RCC 7860 (cell line): ENCODE measurements at regions not wholly inside any gene's neighbourhood (a gene's known extent, or its start where the extent isn't known, plus 50 kb on each side); places are given as distances from the start of the nearest gene placed in this dataset.
"Not testable (repeated sequence)": the region's sequence is repeated elsewhere in the genome, so short reads cannot be mapped to it uniquely, and the experiment has no call there.

Source experiments
- DNase-seq: peaks from one replicate; pipeline ENCODE4 v3.0.0-alpha.2; 2015; ENCODE audit warnings: low spot score
- FAIRE-seq: peaks from 2 replicates; lab custom pipeline; 2012; peaks lifted over from hg19 to GRCh38; lab: Jason Lieb, UNC

DNA sequence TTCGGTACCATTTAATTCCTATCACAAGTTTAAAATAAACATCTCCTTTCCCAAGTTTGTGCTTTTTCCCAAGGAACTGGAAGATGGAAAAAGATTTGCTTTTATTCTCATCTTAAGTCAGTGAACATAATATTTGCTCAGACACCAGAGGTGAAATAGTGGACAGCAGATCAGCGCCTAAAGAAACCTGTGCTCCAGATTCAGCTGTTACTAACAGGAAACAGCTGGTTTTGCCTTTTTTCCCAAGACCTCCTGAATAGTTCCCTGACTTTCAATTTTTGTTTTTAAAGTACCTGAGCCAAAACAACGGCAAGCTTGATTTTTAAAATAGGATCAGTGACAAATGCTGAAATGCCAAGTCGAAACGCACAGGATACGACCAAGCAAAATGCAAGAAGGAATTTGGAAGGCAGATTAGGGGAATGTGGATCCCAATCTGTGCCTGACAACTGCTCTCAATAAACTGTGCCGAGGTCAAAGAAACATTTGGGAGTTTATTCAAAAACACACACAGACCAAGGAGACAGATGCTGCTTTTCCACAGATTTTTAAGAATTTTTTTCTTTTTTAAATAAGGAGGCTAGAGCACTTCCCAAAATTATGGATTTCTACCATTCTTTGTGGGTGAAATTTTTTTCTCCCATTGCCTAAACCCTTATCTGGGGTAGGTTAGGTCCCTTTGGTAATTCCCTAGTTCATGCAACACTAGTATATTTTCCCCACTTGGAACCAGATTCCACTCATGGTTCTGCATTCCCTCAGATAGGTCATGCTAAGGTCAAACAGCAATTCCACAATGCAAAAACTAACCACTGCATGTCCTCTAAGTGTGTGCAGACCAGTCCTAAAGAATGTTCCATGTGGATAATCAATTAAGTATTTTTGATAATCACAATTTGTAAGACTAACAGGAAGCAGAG, 121.5 kb upstream of the PDE1A start:
- FAIRE-seq (no peak), DNase-seq (no peak)

DNA sequence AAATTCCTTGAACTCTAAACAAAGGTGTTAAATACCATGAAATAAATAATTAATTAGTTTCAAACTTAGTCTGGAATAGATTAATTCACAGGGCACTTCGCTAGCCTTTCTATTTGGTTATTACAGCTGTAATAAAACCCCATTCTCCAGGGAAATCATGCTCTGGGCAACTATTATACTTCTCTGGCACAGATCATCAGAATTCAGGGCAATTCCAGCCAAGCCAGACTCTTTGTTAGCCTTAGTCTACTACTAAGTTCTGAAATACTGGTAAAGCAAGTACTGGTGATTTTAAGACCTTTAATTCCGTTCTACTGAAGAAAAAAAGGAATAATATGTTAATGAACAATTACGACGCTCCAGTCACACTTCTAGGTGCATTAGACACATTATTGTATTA, 123.4 kb upstream of the PDE1A start:
- no peak for DNase-seq
- no peak for FAIRE-seq

DNA sequence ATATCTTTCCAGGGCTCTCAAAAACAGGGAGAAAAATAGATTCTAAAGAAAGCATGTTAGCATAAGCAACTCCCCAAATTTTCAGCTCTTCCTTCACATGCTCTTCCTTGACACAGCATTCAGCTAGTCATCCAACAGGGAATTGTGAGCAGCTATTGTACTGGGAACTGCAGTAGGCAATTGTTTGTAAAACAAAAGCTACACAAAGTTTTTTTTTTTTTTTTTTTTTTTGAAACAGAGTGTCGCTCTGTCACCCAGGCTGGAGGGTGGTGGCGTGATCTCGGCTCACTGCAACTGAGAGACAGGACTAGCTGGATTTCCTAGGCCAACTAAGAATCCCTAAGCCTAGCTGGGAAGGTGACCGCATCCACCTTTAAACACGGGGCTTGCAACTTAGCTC, 125.4 kb upstream of the PDE1A start:
- DNase-seq, FAIRE-seq: not testable (repeated sequence)

DNA sequence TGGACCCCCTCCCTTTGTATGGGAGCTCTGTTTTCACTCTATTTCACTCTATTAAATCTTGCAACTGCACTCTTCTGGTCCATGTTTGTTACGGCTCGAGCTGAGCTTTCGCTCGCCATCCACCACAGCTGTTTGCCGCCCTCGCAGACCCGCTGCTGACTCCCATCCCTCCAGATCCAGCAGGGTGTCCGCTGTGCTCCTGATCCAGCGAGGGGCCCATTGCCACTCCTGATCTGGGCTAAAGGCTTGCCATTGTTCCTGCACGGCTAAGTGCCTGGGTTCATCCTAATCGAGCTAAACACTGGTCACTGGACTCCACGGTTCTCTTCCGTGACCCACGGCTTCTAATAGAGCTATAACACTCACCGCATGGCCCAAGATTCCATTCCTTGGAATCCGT, 125.9 kb upstream of the PDE1A start:
- FAIRE-seq, DNase-seq: not testable (repeated sequence)

DNA sequence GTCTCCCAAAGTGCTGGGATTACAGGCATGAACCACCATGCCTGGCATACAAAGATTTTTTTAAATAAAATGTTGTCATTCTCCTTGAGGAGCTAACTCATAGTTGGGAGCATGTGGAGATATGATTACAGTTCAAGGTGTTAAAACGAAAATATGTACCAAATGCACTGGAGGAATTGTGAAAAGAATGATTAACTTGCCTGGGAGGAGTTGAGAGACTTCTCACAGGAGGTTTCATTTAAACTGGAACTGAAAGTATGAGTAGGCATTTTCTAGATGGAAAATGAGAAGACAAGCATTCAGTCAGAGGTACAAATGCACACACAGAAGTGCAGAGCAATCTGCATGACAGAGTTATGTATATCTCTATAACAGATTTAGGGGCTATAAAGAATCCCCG, 126.6 kb upstream of the PDE1A start:
- DNase-seq (no peak), FAIRE-seq (no peak)

DNA sequence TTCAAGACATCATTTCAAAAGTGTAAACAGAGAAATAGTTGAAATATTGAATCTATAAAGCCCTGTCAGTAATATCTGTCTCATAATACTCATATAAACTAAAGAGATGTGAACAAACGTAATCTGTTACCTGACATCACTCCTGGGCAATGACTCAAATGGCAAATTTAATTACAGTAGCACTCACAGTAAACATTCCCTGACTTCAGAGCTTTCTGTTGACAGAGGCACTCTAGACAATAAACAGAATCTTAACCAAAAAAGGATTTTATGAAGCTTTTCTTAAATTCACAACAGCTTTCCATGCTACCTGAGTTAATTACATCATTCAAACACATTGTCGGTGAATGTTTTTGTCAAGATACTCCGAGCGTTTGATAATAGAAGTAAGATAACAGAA, 128.1 kb upstream of the PDE1A start:
- FAIRE-seq (no peak), DNase-seq (no peak)

DNA sequence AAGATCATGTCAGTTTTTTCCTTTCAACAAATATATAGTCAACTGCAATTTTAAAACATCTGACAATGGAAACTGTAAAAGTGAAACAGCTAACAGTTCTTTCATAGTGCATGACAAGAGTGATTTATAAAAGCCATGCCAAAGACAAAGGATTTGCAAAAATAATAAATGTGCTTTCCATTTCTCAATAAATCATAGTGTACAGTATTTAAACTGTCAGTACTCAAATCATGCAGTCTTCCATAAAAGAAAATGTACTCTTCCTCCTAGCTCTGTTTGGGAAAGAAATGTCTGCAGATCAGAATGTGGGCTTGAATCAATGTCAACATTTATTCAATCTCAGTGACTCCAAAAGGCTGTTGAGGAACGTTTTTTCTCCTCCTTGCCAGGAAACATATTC, 131.7 kb upstream of the PDE1A start:
- FAIRE-seq = no peak

DNA sequence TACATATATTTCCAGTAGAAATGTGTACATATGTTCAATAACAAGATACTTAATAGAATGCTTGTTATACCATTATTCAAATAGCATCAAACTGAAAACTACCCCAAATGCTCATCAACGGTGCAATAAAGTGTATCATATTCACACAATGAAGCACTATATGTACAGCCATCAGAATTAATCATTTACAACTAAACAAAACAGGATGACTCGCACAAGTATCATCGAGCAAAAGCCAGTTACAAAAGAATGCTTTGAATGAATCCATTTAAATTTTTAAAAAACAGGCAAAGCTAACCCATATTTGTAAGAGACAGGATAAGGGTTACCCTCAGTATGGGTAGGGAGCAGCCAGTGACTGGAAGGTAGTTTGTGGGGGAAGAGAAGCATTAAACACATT, 132.8 kb upstream of the PDE1A start:
- DNase-seq (peak; percentile 24), FAIRE-seq (peak; percentile 30)

More for the DNA sequence above, 131.7 kb upstream of the PDE1A start:
- DNase-seq = no peak

DNA sequence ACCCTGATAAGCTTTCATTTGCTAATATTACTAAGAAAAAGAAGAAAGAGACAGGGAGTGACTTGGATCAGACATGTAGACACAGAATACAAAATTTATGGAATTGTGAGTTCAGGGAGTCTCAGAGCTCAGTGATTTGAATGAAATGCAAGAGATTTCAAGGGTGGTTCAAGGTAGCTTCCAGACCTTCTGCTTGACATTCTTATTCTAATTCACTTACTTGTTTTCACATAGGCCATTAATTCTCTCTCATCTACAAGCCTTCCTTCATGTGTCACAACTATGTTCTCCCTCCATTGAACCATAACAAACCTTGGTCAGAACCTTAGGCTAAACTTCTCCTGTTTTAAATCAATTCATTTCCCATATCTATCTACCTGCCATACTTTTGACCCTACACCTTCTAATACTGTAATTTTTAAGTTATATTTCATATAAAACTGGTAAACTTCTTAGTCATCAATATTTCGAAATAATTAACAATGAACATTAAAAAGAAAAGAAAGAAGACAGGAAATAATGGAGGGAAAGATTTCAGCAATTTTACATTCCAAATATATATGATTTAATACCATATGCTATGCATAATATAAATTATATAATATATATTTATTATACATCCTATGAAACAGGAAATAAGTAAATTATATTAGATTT, 139.2 kb upstream of the PDE1A start:
- no peak for DNase-seq
- FAIRE-seq = peak; percentile 10

DNA sequence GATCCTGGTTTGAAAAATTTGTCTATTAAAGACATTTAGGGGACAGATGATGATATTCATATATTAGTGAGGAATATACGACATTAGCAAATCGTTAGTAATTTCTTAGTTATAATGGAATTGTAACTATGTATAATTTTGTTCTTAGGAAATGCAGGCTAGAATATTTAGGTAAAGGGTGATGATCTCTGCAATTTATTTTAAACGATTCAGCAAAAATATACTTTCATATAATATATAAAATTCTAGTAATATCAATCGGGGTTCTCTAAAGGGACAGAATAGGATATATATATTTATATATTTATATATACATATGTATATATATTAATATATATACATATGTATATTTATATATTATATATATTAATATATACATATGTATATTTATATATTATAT, 142.5 kb upstream of the DNAJC10 start:
- DNase-seq (no peak), FAIRE-seq (peak; percentile 68)

DNA sequence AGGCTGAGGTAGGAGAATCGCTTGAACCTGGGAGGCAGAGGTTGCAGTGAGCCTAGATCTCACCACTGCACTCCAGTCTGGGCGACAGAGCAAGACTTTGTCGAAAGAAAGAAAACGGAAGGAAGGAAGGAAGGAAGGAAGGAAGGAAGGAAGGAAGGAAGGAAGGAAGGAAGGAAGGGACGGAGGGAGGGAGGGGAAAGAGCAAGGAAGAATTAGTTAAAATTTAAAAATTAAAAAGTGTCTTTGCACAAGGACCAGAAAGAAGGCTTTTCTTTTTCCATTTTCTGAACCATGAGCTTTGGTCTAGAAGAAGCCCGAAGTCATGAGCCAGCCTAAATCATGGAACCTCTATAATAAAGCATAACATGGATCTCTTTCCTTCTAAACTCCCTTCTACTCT, 138.2 kb upstream of the DNAJC10 start:
- FAIRE-seq = no peak

DNA sequence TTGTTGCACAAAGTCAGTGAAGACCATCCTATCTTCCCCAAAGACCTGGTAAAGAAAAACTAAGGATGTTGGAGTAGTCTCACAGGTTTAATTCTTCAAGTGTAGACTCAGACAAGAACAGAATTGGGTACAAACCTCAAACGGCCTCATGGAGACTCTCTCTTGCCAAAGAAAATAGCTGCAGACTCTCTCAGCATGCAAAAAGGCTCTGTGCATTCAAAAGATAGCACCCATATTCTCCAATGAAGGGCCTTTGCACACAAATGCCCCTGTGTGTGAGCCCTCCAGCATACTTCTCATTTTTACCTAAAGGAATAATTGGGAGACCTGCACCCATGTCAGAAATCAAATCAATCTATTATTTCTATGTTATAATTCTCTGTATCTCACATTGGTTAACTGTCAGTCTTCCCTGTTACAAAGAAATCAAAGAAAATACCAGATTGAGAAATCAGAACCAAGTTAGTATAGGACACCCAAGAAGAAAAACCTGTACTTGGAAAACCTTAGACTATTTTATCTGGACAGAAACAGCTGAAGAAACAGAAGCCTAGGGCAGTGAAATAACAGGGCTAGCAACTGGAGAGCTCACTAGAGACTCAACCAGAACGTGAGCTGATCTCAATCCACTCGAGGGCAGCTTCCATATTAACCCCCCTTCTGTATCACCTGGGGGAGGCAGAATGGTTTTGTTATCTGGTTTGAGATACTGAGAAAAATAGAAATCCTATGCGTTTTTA, 134.7 kb upstream of the DNAJC10 start:
- FAIRE-seq (no peak), DNase-seq (no peak)

More for the DNA sequence above, 138.2 kb upstream of the DNAJC10 start:
- DNase-seq = no peak

DNA sequence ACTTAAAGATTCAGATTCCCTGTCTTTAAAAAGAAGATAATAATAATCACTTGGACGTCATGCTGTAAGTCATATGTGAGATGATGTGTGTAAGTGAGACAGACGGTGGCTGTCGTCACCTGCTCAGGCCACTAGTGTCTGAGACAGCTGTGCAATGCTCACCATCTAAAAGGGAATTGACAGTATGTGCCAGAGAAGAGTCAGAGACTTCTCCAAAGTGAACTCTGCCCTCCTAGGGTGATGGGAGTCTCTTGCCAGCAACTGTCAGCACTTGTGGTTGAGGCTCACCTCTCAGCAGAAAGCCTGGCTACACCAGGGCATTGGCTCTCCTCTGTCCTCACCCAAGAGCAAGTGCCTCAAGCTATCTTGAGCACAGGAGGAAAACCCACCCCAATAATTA, 131.6 kb upstream of the DNAJC10 start:
- DNase-seq (no peak), FAIRE-seq (no peak)

DNA sequence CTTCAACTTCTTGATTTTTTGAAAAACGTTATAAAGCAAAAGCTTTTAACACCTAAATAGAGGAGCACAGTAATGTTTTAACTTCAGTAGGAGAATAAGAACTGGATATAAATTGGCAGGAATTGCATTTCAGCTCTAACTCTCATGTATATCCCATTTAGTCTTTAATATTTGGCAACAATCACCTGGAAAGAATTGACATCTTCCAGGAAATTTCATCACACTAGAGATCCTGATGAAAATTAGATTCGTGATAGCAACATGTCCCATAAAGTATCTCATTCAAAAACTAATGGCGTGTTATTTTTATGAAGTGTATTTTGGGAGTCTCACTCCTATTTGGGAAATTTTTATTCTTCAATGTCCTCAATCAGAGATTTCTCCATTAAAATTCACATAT, 131.1 kb upstream of the DNAJC10 start:
- DNase-seq (no peak), FAIRE-seq (no peak)

DNA sequence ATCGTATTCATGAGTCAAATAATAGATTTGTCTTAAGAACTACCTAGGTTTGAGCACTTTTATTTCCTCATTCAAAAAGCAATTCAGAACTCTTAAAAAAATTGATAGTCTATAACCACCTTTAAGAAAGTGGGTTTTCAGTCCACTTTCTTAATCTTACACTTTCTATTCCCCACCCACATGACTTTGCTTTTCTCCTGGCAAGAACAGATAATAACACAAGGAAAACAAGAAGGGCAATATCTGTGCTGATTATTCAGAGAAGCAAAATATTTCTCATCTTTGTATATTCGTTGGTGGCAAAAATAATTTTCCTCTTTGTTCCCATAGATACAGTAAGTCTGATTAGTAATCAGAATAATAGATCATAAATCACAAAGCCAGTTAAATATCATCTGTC, 130.6 kb upstream of the DNAJC10 start:
- DNase-seq (no peak), FAIRE-seq (no peak)

DNA sequence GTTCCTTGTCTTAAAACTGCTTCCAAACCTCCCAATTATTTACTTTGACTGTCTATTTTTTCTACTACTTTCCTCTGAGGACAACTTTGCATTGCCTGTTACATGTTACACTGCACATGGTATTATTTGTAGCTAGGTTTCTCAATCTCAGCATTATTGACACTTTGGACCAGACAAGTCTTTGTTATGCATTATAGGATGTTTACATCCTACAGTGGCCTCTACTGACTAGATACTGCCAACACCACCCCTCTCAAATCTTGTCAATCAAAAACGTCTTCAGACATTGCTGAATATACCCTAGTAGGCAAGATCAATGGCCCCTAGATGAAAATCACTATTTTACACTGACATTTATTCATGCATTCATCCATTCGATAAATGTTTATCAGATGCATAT, 129.6 kb upstream of the DNAJC10 start:
- FAIRE-seq = no peak
- no peak for DNase-seq

DNA sequence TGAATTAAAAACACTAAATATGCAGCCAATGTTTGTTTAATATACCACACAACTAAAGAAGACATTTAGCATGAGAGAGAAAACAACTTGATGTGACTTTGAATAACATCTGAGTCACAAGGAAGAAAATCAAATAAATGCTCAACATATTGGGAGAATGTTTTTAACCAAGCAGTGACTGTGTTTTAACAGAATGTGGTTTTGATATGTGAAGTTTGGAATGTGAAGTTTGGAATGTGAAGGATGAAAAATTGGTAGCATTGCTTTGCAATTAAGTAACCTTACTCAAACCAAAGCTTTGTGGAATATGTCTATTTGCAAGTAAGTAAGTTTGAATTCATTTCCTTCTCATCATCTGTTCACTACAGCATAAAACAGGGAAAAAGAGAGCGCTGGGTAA, 128.2 kb upstream of the DNAJC10 start:
- FAIRE-seq (peak; percentile 95), DNase-seq (peak; percentile 85)

DNA sequence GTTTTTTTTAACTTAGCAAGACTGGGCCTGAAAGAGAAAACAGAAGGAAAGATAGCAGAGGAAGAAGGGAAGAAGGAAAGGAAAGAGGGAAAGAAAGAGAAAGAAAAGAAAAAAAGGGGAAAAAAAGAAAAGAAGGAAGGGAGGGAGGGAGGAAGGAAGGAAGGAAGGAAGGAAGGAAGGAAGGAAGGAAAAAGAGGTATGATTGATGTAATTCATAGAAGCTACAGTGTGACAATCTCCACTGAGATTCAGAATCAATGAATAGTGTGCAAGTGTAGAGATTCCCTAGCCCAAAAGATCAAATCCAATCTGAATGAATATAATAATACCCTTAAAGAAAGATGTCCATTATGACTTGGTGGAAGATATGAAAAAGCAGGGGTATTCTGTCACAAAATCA, 126.9 kb upstream of the DNAJC10 start:
- no peak for FAIRE-seq
- no peak for DNase-seq

DNA sequence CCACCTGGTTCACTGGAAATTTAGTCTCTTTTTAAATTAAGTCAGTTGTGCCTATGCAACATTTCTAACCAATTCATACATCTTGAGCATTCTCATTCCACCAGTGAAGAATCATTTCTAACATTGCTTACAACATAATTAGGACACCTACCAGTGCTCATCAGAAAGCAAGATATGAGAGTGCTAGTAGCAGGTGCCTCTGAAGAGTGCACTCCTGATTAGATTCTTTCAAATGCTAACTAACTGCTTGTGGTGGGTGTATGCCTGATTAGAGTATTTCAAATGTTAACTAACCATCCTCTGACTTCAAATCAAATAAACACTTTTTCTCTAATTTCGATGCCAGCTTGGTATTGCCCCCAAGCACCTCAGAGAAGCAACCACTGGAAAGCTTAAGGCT, 124.3 kb upstream of the DNAJC10 start:
- DNase-seq (no peak), FAIRE-seq (no peak)

DNA sequence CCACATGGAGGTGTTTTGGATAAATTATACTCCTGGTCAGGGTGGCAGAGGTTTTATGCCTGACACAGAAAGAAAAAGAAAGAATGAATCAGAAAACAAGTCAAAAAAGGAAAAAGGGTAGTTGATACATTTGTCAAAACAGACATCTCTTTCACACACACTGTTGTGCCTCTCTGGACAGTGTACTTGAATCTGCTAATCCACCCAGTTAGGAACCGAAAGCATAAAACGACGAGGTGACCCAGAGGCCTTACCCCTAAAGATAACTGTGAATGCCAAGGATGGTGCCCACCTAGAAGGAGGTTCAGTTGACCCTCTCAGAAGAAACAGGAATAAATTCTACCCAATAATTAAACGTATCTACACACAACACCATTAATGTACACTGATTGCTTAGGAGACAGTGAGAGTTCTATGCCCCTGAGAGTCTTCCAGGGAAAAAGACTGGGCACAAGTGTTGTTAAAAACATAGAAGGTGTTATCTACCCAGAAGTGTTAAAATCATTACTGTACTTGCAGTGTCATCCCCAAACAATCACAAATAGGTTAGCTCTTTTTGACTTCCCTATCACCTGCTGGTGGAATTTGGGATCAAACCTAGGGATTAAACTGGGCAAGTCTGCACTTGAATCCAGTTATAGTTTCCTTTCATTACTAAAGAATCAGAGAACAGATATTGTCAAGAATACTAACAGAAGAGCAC, 123.2 kb upstream of the DNAJC10 start:
- no peak for FAIRE-seq
- no peak for DNase-seq

DNA sequence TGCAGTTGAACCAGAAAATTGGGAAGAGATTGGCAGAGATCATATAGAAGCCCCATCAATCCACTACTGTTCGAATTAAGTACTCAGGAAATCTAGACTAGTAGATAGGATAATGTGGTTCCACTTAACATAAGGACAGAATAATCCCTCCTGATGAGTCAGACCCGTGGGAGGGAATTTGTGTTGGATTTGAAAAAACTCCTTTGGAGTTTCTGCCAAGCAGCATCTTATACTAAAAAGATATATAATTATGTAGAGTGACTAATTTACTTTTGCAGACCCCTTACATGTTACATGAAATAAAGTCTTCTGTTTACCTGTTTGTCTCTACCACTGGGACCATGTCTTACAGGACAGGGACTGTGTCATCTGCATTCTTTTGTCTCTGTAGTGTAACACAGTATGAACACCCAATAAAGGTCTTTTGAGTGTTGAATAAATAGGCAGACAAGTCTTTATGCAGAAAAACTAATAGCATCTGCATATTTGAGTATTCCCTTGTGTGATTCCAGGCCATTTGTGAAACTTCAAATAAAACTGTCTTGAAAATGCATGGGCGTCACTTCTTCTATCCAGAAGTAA, 122.6 kb upstream of the DNAJC10 start:
- FAIRE-seq (peak; percentile 78), DNase-seq (peak; percentile 38)
